ENCODE measurements at regions not wholly inside any gene's neighbourhood (a gene's known extent, or its start where the extent isn't known, plus 50 kb on each side); places are given as distances from the start of the nearest gene placed in this dataset.
A peak's percentile ranks its signal among the peaks of the same experiment; 100 is the strongest.

GRCh38 chr12:65647074-65647473 is 177.2 kb upstream of the HMGA2 start:
- no peak for TF ChIP-seq CTCF (conservative IDR thresholded peaks at IDR 0.05; ENCODE audit: low read depth)
- CTCF ChIA-PET, result no interaction called here
- DNase-seq (ENCODE audit: low spot score), result no peak
- POLR2A ChIA-PET (ENCODE audit: low non-redundant PET), result no interaction called here
- peak overlapping the region; percentile 32; the same call in 1 of the 2 replicates for H3K27ac ChIP-seq

- H3K27ac ChIP-seq, result peak overlapping the region; percentile 76
- no peak for DNase-seq (ENCODE audit: low spot score)
- ChIA-PET POLR2A (ENCODE audit: low non-redundant PET) (no interaction called here), CTCF (interaction anchor here (0.6 kb wide), 1 partner anchor 375 kb away, joined by 3 read pairs; no protein-coding TSS in a partner anchor)
- no peak for TF ChIP-seq CTCF (conservative IDR thresholded peaks at IDR 0.05; ENCODE audit: low read depth)
Measured at GRCh38 chr12:65648461-65648860, 175.8 kb upstream of the HMGA2 start.

DNA sequence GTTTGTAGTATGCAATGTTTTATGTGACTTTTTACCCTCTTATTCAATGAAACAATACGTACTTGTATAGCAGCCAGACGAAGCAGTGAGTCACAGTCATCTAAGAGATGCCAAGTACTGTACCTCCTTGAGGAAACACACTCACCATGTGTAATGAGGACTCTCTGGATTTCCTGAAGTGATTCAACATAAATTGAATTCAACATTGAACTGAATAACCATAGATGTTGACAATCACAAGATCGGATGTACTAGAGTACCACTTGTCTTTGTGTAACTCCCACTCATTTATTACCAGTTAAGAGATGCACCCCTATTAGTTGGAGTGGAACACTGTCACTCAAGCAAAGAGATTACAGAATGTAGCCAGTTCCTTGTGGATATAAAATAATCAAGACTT is 175.2 kb upstream of the HMGA2 start:
- DNase-seq (ENCODE audit: low spot score), result peak; percentile 93
- CTCF ChIA-PET, result interaction anchor here (0.6 to 0.7 kb wide), 2 partner anchors 18 to 374 kb away, joined by 3 read pairs; no protein-coding TSS in a partner anchor
- H3K27ac ChIP-seq, result no peak overlapping the region
- no peak for TF ChIP-seq CTCF (conservative IDR thresholded peaks at IDR 0.05; ENCODE audit: low read depth)
- POLR2A ChIA-PET (ENCODE audit: low non-redundant PET), result no interaction called here

DNA sequence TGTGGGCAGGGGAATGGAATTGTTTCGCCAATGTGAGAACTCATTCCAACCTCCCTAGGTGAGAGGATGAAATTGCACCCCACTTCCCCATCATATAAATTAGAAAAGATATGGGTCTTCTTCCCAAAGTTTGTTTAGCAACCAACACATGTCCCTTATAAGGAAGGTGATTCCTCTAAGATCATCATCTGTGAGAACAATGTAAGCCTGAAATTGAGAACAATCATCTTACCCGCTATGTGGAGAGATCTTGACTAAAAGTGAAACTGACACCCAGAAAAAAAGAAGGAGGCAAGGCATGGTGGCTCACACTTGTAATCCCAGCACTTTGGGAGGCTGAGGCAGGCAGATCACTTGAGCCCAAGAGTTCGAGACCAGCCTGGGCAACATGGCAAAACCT is 173.2 kb upstream of the HMGA2 start:
- ChIA-PET CTCF (no interaction called here), POLR2A (ENCODE audit: low non-redundant PET) (no interaction called here)
- TF ChIP-seq CTCF (conservative IDR thresholded peaks at IDR 0.05; ENCODE audit: low read depth), result no peak
- no peak overlapping the region for H3K27ac ChIP-seq
- no peak for DNase-seq (ENCODE audit: low spot score)

GRCh38 chr12:65653321-65653720 is 171.0 kb upstream of the HMGA2 start:
- DNase-seq (ENCODE audit: low spot score), result no peak
- POLR2A ChIA-PET (ENCODE audit: low non-redundant PET), result no interaction called here
- TF ChIP-seq CTCF (conservative IDR thresholded peaks at IDR 0.05; ENCODE audit: low read depth), result no peak
- CTCF ChIA-PET, result no interaction called here
- H3K27ac ChIP-seq, result no peak overlapping the region

GRCh38 chr12:65653946-65654629 is 170.2 kb upstream of the HMGA2 start:
- no peak for DNase-seq (ENCODE audit: low spot score)
- ChIA-PET CTCF (no interaction called here), POLR2A (ENCODE audit: low non-redundant PET) (no interaction called here)
- no peak for TF ChIP-seq CTCF (conservative IDR thresholded peaks at IDR 0.05; ENCODE audit: low read depth)
- no peak overlapping the region; the same call in 1 of the 2 replicates for H3K27ac ChIP-seq

Measured in RWPE1 (cell line).